HT1080 (cell line): ENCODE measurements at regions not wholly inside any gene's neighbourhood (a gene's known extent, or its start where the extent isn't known, plus 50 kb on each side); places are given as distances from the start of the nearest gene placed in this dataset.

Experiments
- DNase-seq: peaks from one replicate; pipeline ENCODE4 v3.0.0-alpha.2; 2015; ENCODE audit warnings: low read depth

GRCh38 chr6:126603410-126603809 lies 263.5 kb downstream of the CENPW start:
- no peak for DNase-seq

GRCh38 chr6:126605089-126605488 lies 265.2 kb downstream of the CENPW start:
- no peak for DNase-seq

- DNase-seq: no peak
Measured at GRCh38 chr6:126607289-126607688, 267.4 kb downstream of the CENPW start.

- no peak for DNase-seq
Measured at GRCh38 chr6:126608681-126609080, 268.8 kb downstream of the CENPW start.

GRCh38 chr6:126614642-126615504 lies 275.0 kb downstream of the CENPW start:
- peak; percentile 11 for DNase-seq

GRCh38 chr6:126616866-126617265 lies 277.0 kb downstream of the CENPW start:
- no peak for DNase-seq

GRCh38 chr6:126618639-126619343 lies 278.9 kb downstream of the CENPW start:
- DNase-seq: no peak

GRCh38 chr6:126620719-126621118 lies 280.8 kb downstream of the CENPW start:
- no peak for DNase-seq

- DNase-seq: peak; percentile 28
Measured at GRCh38 chr6:126625019-126625418, 285.1 kb downstream of the CENPW start.

- no peak for DNase-seq
Measured at GRCh38 chr6:126628125-126628524, 288.2 kb downstream of the CENPW start.

GRCh38 chr6:126631363-126631762 lies 291.4 kb downstream of the CENPW start:
- DNase-seq: no peak

GRCh38 chr6:126632271-126632670 lies 292.4 kb downstream of the CENPW start:
- DNase-seq: no peak

GRCh38 chr6:126633373-126633772 lies 293.5 kb downstream of the CENPW start:
- no peak for DNase-seq

- no peak for DNase-seq
Measured at GRCh38 chr6:126640356-126640755, 300.4 kb downstream of the CENPW start.

- DNase-seq: no peak
Measured at GRCh38 chr6:126640921-126641320, 301.0 kb downstream of the CENPW start.

GRCh38 chr6:126641641-126642040 lies 301.7 kb downstream of the CENPW start:
- no peak for DNase-seq

- no peak for DNase-seq
Measured at GRCh38 chr6:126643352-126643751, 303.4 kb downstream of the CENPW start.

GRCh38 chr6:126650931-126651330 lies 311.0 kb downstream of the CENPW start:
- peak; percentile 33 for DNase-seq

GRCh38 chr6:126657561-126658175 lies 317.8 kb downstream of the CENPW start:
- DNase-seq: peak; percentile 33

GRCh38 chr6:126660376-126660775 lies 320.5 kb downstream of the CENPW start:
- DNase-seq: no peak

GRCh38 chr6:126661646-126662045 lies 321.7 kb downstream of the CENPW start:
- peak; percentile 54 for DNase-seq

- no peak for DNase-seq
Measured at GRCh38 chr6:126662966-126663365, 323.1 kb downstream of the CENPW start.
